H9 (cell line): ENCODE measurements at regions not wholly inside any gene's neighbourhood (a gene's known extent, or its start where the extent isn't known, plus 50 kb on each side); places are given as distances from the start of the nearest gene placed in this dataset.

Experiments
- DNase-seq: peaks from one replicate; pipeline ENCODE4 v3.0.0-alpha.2; 2017
- H2AFZ ChIP-seq: one replicate; pipeline ENCODE4 v1.6.1; 2013; ENCODE audit warnings: mild to moderate bottlenecking, low read length, control low read depth, moderate library complexity
- H2AK5ac ChIP-seq: 2 replicates; pipeline ENCODE4 v1.6.1; 2013; ENCODE audit warnings: low read length, control low read depth, mixed read lengths; ENCODE audit not compliant: insufficient read length
- H2BK120ac ChIP-seq: one replicate; pipeline ENCODE4 v1.6.1; 2013; ENCODE audit warnings: low read depth, mild to moderate bottlenecking, low read length, control low read depth, inconsistent platforms; ENCODE audit not compliant: poor library complexity, severe bottlenecking
- H2BK12ac ChIP-seq: 2 replicates; pipeline ENCODE4 v1.6.1; 2013; ENCODE audit warnings: low read length, control low read depth, mixed read lengths, low read depth; ENCODE audit not compliant: insufficient read length
- H2BK15ac ChIP-seq: 2 replicates; pipeline ENCODE4 v1.6.1; 2013; ENCODE audit warnings: low read depth, low read length, control low read depth
- H2BK20ac ChIP-seq: one replicate; pipeline ENCODE4 v1.6.1; 2013; ENCODE audit warnings: low read depth, mild to moderate bottlenecking, low read length, control low read depth, inconsistent platforms; ENCODE audit not compliant: poor library complexity, severe bottlenecking
- H2BK5ac ChIP-seq: 2 replicates; pipeline ENCODE4 v1.6.1; 2013; ENCODE audit warnings: low read length, control low read depth, mixed read lengths; ENCODE audit not compliant: insufficient read length
- H3K14ac ChIP-seq: 2 replicates; pipeline ENCODE4 v1.6.1; 2013; ENCODE audit warnings: low read length, control low read depth; ENCODE audit not compliant: insufficient read depth
- H3K18ac ChIP-seq: 2 replicates; pipeline ENCODE4 v1.6.1; 2013; ENCODE audit warnings: low read depth, mild to moderate bottlenecking, mixed read lengths, low read length, control low read depth; ENCODE audit not compliant: insufficient read length
- H3K23ac ChIP-seq: 2 replicates; pipeline ENCODE4 v1.6.1; 2013; ENCODE audit warnings: low read length, control low read depth, mixed read lengths, low read depth; ENCODE audit not compliant: insufficient read length
- H3K23me2 ChIP-seq: 2 replicates; pipeline ENCODE4 v1.6.1; 2013; ENCODE audit warnings: low read depth, mild to moderate bottlenecking, mixed read lengths, low read length, control low read depth; ENCODE audit not compliant: insufficient read length, poor library complexity, severe bottlenecking
- H3K27ac ChIP-seq: 2 replicates; pipeline ENCODE4 v1.5.1; 2013; ENCODE audit warnings: low read length, control low read depth, mixed read lengths, low read depth; ENCODE audit not compliant: insufficient read length
- H3K27me3 ChIP-seq: 2 replicates; pipeline ENCODE4 v1.6.1; 2013; ENCODE audit warnings: low read length, control low read depth, inconsistent platforms; ENCODE audit not compliant: insufficient read depth
- H3K4ac ChIP-seq: 2 replicates; pipeline ENCODE4 v1.6.1; 2013; ENCODE audit warnings: low read depth, mild to moderate bottlenecking, control low read depth, inconsistent platforms, low read length, moderate library complexity
- H3K4me1 ChIP-seq: 2 replicates; pipeline ENCODE4 v1.6.1; 2013; ENCODE audit warnings: low read length, control low read depth, inconsistent platforms; ENCODE audit not compliant: insufficient read depth
- H3K4me2 ChIP-seq: 2 replicates; pipeline ENCODE4 v1.6.1; 2013; ENCODE audit warnings: low read length, control low read depth, mixed read lengths; ENCODE audit not compliant: insufficient read length, insufficient read depth
- H3K56ac ChIP-seq: 2 replicates; pipeline ENCODE4 v1.6.1; 2013; ENCODE audit warnings: low read depth, mild to moderate bottlenecking, mixed read lengths, low read length, control low read depth; ENCODE audit not compliant: insufficient read length
- H3K79me1 ChIP-seq: 2 replicates; pipeline ENCODE4 v1.6.1; 2013; ENCODE audit warnings: low read depth, mild to moderate bottlenecking, moderate library complexity, low read length, control low read depth, inconsistent platforms; ENCODE audit not compliant: insufficient read depth, poor library complexity, severe bottlenecking
- H3K79me2 ChIP-seq: 2 replicates; pipeline ENCODE4 v1.6.1; 2013; ENCODE audit warnings: low read length, control low read depth, inconsistent platforms; ENCODE audit not compliant: insufficient read depth
- H3K9ac ChIP-seq: 2 replicates; pipeline ENCODE4 v1.6.1; 2013; ENCODE audit warnings: low read length, control low read depth, mixed read lengths; ENCODE audit not compliant: insufficient read length; ENCODE audit errors: extremely low read depth
- H3K9me3 ChIP-seq: one replicate; pipeline ENCODE4 v1.6.1; 2013; ENCODE audit warnings: low read depth, low read length, inconsistent platforms; ENCODE audit not compliant: control insufficient read depth
- H3T11ph ChIP-seq: one replicate; pipeline ENCODE4 v1.6.1; 2013; ENCODE audit warnings: mild to moderate bottlenecking, low read length, control low read depth, inconsistent platforms
- H4K20me1 ChIP-seq: one replicate; pipeline ENCODE4 v1.6.1; 2013; ENCODE audit not compliant: control insufficient read depth, insufficient read length, insufficient read depth
- H4K5ac ChIP-seq: 2 replicates; pipeline ENCODE4 v1.6.1; 2013; ENCODE audit warnings: low read depth, mild to moderate bottlenecking, mixed read lengths, low read length, control low read depth; ENCODE audit not compliant: insufficient read length
- H4K8ac ChIP-seq: replicated peaks from 2 replicates; pipeline ENCODE4 v1.6.1; 2013; ENCODE audit warnings: low read length, control low read depth, mixed read lengths, low read depth; ENCODE audit not compliant: insufficient read length
- H4K91ac ChIP-seq: 2 replicates; pipeline ENCODE4 v1.6.1; 2013; ENCODE audit warnings: low read depth, mild to moderate bottlenecking, moderate library complexity, mixed read lengths, low read length, control low read depth; ENCODE audit not compliant: insufficient read length
- H3K27ac Mint-ChIP-seq, 3 experiments: 2 replicates in 2 of 3; 3 replicates in 1 of 3; pipeline ENCODE4 v1.8.0; 2020 to 2021; ENCODE audit warnings: mixed read lengths in 3 of 3, mild to moderate bottlenecking in 1 of 3, moderate library complexity in 1 of 3
- H3K27me3 Mint-ChIP-seq: 2 replicates; pipeline ENCODE4 v1.8.0; 2021; ENCODE audit warnings: low read depth, mild to moderate bottlenecking, moderate library complexity, mixed read lengths
- H3K36me3 Mint-ChIP-seq, 3 experiments: 2 replicates in 2 of 3; 3 replicates in 1 of 3; pipeline ENCODE4 v1.8.0; 2020 to 2021; ENCODE audit warnings: low read depth in 3 of 3, mixed read lengths in 3 of 3; ENCODE audit not compliant: insufficient read depth in 1 of 3
- H3K4me1 Mint-ChIP-seq, 2 experiments: 2 replicates each; pipeline ENCODE4 v1.8.0; 2020; ENCODE audit warnings: mixed read lengths in 2 of 2
- H3K4me3 Mint-ChIP-seq, 2 experiments: 2 replicates in 1 of 2; 3 replicates in 1 of 2; pipeline ENCODE4 v1.8.0; 2020 to 2021; ENCODE audit warnings: mild to moderate bottlenecking in 2 of 2, mixed read lengths in 2 of 2, moderate library complexity in 1 of 2
- H3K9me3 Mint-ChIP-seq, 2 experiments: 2 replicates in 1 of 2; 3 replicates in 1 of 2; pipeline ENCODE4 v1.8.0; 2020; ENCODE audit warnings: mild to moderate bottlenecking in 2 of 2, mixed read lengths in 2 of 2, moderate library complexity in 1 of 2
- CTCF ChIP-seq: fragments of 200-600 bp; sonication (generic); conservative IDR thresholded peaks from 3 replicates; pipeline ENCODE4 v1.8.0; 2021; ENCODE audit warnings: antibody characterized with exemption, mild to moderate bottlenecking
- WGBS: extraction: QIAGEN DNeasy Blood & Tissue Kit; methylation state at CpG from one replicate; pipeline ENCODE4 v1.1.7; 2013; ENCODE audit warnings: missing lambda C conversion rate, low lambda C conversion rate, mixed read lengths; ENCODE audit not compliant: insufficient read length; ENCODE audit errors: extremely low coverage; 5-methylcytosine and 5-hydroxymethylcytosine counted together

- Histone ChIP-seq H2BK15ac (no peak overlapping the region), H3K23ac (no peak overlapping the region), H4K91ac (no peak overlapping the region), H3T11ph (no peak overlapping the region), H3K56ac (no peak overlapping the region), H3K79me1 (no peaks in the 10 kb centered on the region), H2BK12ac (no peak overlapping the region), H3K27ac (no peak overlapping the region), H3K14ac (no peak overlapping the region), H4K8ac (no peak overlapping the region), H3K4ac (no peak overlapping the region), H4K20me1 (no peaks in the 10 kb centered on the region), H3K18ac (no peak overlapping the region), H3K23me2 (no peaks in the 10 kb centered on the region), H3K9me3 (no peaks in the 10 kb centered on the region), H4K5ac (no peak overlapping the region), H3K4me2 (no peak overlapping the region), H3K4me1 (0 out of 2 replicates have a peak, but pooled peaks cover under 1% of the 10 kb centered on the region), H3K9ac (no peak overlapping the region), H2AFZ (no peak overlapping the region), H2AK5ac (no peak overlapping the region), H2BK120ac (no peak overlapping the region), H2BK5ac (no peak overlapping the region), H3K27me3 (no peaks in the 10 kb centered on the region), H3K79me2 (no peaks in the 10 kb centered on the region), H2BK20ac (no peak overlapping the region)
- no peaks in the 10 kb centered on the region for H3K27me3 Mint-ChIP-seq
- H3K4me1 Mint-ChIP-seq, result 0 out of 4 replicates have a peak, but pooled peaks cover 0 to 3% of the 10 kb centered on the region in 2 experiments
- no peak overlapping the region for H3K4me3 Mint-ChIP-seq
- no peak for TF ChIP-seq CTCF
- peak overlapping the region in 1 of 3 experiments; percentile 49; a peak in 2 of 7 replicates for H3K27ac Mint-ChIP-seq
- no peak for DNase-seq
- H3K9me3 Mint-ChIP-seq, result no peaks in the 10 kb centered on the region
- H3K36me3 Mint-ChIP-seq, result no peaks in the 10 kb centered on the region
- no CpG with 5 or more reads among the region's 2 CpGs for WGBS
Observed at GRCh38 chr3:124268355-124268754, 276.4 kb upstream of the ROPN1 start.
